ENCODE measurements at regions not wholly inside any gene's neighbourhood (a gene's known extent, or its start where the extent isn't known, plus 50 kb on each side); places are given as distances from the start of the nearest gene placed in this dataset.
"Not testable (repeated sequence)": the region's sequence is repeated elsewhere in the genome, so short reads cannot be mapped to it uniquely, and the experiment has no call there.

- DNase-seq (ENCODE audit: low spot score), result no peak
Measured at GRCh38 chr22:48722661-48723060, 1105.0 kb downstream of the BRD1 start.

GRCh38 chr22:48721395-48721669, 1106.3 kb downstream of the BRD1 start:
- no peak for DNase-seq (ENCODE audit: low spot score)

DNA sequence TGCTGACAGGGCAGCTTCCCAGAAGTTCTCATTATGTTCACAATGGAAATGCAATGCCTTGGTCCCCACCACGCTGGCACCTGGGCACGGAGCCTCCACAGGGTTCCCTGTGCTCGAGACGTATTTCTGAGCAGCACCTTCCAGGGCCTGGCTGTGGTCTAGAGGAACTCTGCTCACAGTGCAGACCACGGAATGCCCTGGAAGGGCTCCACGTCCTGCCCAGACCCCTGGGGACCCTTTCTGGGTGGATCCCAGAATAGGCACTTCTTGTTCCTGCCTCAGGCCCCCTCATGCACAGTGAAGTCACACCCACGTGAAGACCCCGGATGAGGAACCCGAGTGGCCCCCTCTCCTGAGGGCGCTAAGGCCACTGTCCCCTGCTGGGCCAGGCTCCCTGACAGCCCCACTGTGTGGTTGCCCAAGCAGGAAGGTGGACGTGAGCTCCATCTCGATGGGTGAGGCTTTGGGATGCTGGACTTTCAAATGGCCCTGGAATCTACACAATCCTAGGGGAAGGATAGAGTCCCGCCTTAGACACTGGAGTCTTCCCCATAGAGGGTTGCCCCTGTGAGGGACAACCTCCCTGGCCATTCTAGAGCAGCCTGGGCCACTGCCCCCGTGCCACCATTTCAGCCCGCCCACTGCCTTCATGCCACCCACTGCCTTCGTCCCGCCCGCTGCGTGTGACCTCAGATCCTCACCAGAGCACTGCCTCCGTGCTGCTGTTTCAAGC, 1106.8 kb downstream of the BRD1 start:
- no peak for DNase-seq (ENCODE audit: low spot score)

GRCh38 chr22:48719978-48720661, 1107.6 kb downstream of the BRD1 start:
- DNase-seq (ENCODE audit: low spot score), result no peak

DNA sequence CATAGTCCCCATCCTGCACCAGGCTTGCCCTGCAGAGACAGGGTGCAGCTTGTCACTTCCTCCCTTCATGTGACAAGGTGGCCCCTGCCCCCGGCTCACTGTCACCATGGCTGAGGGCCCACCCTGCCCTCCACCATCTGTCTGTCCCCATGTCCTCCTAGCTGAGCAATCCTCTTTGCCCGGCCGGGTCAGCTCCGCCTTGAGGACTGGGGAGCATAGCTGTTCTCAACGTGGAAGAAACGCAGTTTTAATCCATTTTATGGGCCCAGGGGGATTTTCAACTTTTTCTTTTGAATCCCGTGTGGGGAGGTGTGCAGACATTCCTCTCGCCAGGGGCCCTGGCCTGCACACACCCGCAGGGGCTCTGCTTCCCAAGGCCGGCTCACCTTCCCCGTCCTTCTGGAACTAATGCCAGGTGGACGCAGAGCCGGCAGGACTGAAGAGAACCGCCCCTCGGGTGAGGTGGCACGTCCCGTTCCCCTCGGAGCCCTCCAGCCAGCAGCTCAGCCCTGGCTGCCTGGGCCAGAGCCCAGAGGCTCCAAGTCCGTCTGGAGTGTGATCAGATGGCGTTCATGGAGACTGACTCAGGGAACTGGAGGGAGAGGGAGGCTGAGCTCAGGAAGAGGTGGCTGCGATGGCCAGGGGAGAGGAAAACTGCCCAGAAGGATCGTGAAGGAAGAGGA, 1108.7 kb downstream of the BRD1 start:
- DNase-seq (ENCODE audit: low spot score), result no peak

- no peak for DNase-seq (ENCODE audit: low spot score)
Measured at GRCh38 chr22:48717883-48718817, 1109.5 kb downstream of the BRD1 start.

DNA sequence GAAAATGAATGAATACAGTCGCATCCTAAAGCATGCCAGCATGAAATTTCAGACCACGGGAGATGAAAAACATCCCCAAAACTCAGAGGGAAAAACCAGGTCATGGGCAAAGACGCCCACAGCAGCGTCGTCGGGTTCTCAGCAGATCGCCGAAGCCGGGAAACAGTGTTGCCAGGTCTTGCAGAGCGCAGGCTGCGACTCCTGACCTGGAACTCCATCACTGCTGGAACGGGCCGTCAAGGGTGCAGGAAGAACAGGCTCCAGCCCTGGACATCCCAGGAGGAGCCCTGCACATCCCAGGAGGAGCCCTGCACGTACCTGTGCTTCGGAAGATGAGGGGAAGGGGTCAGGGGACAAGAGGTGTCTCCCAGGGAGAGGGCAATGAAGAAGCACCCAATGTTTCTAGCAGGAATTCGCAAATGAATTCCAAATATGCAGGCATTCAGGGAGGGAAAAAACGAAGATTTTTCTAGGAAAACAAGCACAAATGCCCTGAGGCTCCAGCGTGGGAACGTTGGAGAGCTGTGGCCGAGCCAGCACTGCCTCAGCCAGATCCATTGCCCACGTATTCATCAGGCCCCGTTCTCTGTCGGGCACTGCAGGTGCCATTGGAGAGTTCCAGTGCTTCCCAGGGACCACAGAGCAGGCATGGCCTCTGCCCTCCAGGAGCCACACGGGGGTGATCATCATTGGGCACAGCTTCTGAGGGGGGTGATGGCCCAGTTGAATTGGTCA, 1110.4 kb downstream of the BRD1 start:
- DNase-seq (ENCODE audit: low spot score), result no peak

DNA sequence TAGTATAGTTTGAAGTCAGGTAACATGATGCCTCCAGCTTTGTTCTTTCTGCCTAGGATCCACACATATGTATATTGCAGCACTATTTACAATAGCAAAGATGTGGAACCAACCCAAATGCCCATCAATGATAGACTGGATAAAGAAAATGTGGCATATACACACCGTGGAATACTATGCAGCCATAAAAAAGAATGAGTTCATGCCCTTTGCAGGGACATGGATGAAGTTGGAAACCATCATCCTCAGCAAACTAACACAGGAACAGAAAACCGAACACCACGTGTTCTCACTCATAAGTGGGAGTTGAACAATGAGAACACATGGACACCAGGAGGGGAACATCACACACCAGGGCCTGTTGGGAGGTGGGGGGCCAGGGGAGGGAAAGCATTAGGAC, 1111.5 kb downstream of the BRD1 start:
- not testable (repeated sequence) for DNase-seq (ENCODE audit: low spot score)

DNA sequence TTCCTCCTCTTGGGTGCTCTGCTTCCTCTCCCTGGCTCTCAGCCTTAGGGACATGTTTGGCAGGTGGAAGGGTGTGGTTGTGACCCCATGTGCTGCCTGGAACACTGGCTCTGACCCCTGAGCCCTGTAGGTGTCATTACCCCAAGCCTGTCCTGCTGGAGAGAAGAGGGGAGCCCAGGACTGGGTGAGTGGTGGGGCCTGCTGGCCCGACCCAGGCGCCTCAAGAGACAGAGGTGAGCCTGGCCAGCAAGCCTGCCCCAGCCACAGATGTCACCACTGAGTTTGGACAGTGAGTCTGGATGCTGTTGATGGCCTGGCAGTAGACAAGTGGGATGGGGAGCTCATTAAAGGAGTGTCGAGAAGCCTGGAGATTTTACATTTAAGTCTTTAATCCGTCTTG, 1112.2 kb downstream of the BRD1 start:
- DNase-seq (ENCODE audit: low spot score), result no peak

DNA sequence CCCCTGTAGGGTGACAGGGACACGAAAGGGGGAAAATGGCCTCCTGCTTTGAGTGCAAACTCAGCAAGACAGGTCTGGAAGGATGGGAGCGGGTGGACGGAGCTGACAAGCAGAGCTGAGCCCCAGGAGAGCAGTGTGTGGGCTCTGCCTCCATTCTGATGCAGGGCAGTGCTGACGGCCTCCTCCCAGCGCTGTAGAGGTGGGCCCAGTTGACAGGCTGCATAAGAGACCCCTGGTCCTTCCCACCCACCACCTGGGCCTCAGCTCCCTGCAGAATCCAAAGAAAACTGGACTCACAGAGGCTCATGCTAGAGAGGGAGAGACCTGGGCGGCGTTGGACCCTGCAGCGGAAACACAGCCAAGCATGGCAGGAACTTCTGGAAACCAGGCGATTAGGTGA, 1113.4 kb downstream of the BRD1 start:
- no peak for DNase-seq (ENCODE audit: low spot score)

GRCh38 chr22:48713272-48714205, 1114.1 kb downstream of the BRD1 start:
- no peak for DNase-seq (ENCODE audit: low spot score)

DNA sequence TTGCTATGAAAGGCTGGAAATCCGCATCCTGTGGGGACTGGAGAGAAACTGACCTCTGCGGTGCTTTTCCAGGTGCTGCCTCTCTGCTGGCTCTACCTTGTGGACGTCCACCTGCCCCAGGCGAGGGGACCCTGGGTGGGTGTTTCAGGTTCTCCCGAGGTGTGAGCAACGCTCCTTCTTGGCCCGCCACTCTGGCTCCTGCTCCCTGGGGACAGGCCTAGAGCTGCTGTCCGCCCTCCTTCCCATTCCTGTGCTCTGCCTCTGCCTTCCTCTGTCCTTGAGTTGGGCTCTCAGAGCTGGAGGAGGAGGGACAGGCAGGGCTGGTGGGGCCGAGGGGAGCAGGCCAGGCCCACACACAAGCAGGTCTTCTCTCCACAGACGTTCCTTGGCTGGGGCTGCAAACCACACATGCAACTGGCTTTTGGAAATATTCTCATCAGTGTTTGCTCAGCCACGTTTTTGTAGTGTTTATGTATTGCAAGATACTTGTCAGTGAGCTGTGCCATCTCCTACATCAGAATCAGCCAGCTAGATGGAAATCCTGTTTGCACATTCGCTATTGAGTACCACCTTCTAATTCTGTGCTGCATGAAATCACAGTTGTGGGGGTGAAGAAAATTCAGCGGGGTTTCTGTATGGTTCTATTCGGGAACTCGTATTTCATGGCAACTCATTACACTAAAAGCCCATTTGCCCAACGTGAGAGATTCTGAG, 1115.0 kb downstream of the BRD1 start:
- no peak for DNase-seq (ENCODE audit: low spot score)

GRCh38 chr22:48711669-48712068, 1116.0 kb downstream of the BRD1 start:
- no peak for DNase-seq (ENCODE audit: low spot score)

DNA sequence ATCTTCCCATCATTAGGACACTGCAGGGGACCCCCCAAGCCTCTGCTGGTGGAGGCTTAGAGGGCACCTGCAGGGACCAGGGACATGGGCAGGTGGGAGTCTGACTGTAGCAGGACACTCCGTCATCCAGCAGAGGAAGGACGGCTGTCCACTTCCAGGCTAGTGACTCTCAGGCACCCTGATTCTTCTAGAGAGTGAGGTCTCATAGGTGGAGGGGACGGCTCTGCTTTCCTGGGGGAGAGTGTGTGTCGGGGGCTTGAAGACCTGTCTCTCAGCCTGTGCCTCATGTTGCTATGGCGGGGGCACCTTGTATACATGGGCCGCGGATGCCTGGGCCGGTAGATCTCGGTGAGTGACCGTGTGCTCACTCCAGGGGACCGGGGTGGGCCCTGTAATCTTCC, 1116.6 kb downstream of the BRD1 start:
- no peak for DNase-seq (ENCODE audit: low spot score)

GRCh38 chr22:48710410-48710809, 1117.3 kb downstream of the BRD1 start:
- DNase-seq (ENCODE audit: low spot score), result no peak

DNA sequence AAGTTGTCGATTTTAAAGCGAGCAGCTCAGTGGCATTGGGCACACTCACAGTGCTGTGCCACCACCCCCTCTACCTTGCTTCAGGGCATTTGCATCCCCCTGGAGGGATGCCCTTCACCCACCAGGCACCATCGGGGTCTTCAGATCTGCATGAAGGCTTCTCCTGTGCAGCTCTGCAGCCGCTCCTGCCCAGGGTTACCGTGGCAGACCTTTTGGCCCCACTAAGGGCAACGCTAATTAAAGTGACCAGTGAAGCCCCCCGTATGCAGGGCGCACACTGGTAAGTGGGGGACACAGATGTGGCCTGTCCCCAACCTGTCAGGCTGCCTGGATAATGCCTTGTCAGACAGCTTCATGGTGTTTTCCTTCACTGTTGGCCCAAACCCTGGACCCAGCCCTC, 1117.7 kb downstream of the BRD1 start:
- DNase-seq (ENCODE audit: low spot score), result no peak

GRCh38 chr22:48709453-48709852, 1118.2 kb downstream of the BRD1 start:
- no peak for DNase-seq (ENCODE audit: low spot score)

DNA sequence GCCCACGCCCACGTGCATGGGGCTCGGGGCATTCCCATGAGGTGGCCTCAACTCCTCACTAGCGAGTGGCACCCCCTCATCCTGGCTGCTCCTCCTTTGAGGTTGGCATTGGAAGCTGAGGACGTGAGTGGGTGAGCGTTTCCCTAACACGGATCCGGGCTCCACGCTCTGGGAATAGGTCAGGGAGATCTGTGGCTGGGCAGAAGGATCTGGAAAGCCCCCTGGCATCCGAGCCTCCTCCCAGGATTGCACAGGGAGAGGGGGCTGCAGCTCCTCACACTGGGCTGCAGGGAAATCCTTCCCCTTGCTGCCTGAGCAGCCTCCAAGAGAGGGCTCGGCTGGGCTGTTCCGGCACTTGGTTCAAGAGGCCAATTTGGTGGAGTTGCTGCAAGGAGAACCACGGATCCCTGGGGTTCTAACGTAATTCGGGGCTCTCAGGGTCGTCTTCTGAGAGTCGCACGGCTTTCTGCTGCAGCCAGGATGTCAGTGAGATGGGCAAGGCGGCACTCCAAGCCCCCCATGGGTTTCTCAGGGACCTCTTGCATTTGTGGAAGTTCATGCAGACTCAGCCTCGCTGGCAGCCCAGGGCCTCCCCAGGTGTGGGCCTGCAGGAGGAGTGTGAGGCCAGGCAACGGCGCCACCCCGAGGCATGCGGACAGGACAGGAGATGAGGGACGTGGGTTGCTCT, 1119.0 kb downstream of the BRD1 start:
- DNase-seq (ENCODE audit: low spot score), result no peak
